ENCODE measurements at regions not wholly inside any gene's neighbourhood (a gene's known extent, or its start where the extent isn't known, plus 50 kb on each side); places are given as distances from the start of the nearest gene placed in this dataset.

DNA sequence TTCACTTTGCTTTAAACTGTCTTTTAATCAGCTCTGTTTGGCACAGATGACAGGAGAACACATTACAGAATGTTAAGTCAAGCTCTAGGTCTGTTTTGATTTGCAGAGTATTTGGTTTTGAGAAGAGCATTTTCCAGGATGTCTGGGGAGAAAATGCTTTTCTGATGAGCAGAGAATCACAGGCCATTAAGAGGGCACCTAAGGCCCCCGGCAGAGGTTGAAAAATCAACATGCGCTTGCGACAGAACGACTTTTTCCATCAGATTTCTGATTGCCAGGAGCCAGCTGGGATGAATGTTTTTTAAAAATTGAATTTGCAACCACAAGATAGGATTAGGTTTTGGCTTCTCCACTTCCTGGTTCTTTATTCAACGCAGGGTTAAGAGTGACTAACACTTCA lies 304.5 kb downstream of the JRKL start:
- Histone ChIP-seq H3K27ac (ENCODE audit: low read length) (no peak overlapping the region), H3K27me3 (ENCODE audit: low read length) (no peaks in the 10 kb centered on the region), H3K79me2 (ENCODE audit: low read length) (no peaks in the 10 kb centered on the region), H3K4me1 (ENCODE audit: low read length) (no peaks in the 10 kb centered on the region), H3K9me3 (ENCODE audit: low read length) (peaks cover 45% of the 10 kb centered on the region), H3K4me3 (ENCODE audit: low read length) (no peak overlapping the region), H3K4me2 (ENCODE audit: low read depth, low read length, poor library complexity, severe bottlenecking) (no peak overlapping the region), H3K9me2 (replicated peaks; ENCODE audit: insufficient read depth, low read length) (no peaks in the 10 kb centered on the region), H4K20me1 (ENCODE audit: insufficient read depth, low read depth, low read length) (no peaks in the 10 kb centered on the region), H3K9ac (ENCODE audit: low read length) (no peak overlapping the region), H3K36me3 (ENCODE audit: insufficient read depth, low read length) (no peaks in the 10 kb centered on the region), H2AFZ (ENCODE audit: low read length) (no peak overlapping the region)
- DNase-seq, result no peak

DNA sequence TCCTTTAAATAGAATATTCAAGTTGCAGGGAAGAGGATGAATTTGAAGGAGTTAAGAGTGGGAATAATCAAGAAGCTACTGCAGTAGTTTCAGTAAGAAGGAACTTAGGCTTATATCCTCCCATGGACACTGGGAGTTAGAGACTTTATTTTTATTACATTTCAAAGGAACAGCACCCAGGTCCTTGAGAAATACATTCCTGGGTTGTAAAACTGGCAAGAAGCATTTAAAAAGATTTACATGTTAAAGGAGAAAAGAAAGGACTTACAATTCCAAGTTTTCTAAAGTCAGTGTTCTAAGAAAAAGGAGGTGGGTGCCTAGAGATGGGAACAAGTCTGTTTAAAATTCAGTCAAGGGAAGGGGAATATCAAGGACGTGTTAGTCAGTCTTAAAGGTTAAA lies 306.9 kb downstream of the JRKL start:
- Histone ChIP-seq H3K9ac (ENCODE audit: low read length) (no peak overlapping the region), H3K9me2 (replicated peaks; ENCODE audit: insufficient read depth, low read length) (no peaks in the 10 kb centered on the region), H3K4me1 (ENCODE audit: low read length) (no peaks in the 10 kb centered on the region), H3K9me3 (ENCODE audit: low read length) (peaks cover 54% of the 10 kb centered on the region), H3K36me3 (ENCODE audit: insufficient read depth, low read length) (no peaks in the 10 kb centered on the region), H3K4me3 (ENCODE audit: low read length) (no peak overlapping the region), H3K27me3 (ENCODE audit: low read length) (no peaks in the 10 kb centered on the region), H3K4me2 (ENCODE audit: low read depth, low read length, poor library complexity, severe bottlenecking) (no peak overlapping the region), H2AFZ (ENCODE audit: low read length) (no peak overlapping the region), H3K27ac (ENCODE audit: low read length) (no peak overlapping the region), H4K20me1 (ENCODE audit: insufficient read depth, low read depth, low read length) (no peaks in the 10 kb centered on the region), H3K79me2 (ENCODE audit: low read length) (no peaks in the 10 kb centered on the region)
- DNase-seq, result no peak

DNA sequence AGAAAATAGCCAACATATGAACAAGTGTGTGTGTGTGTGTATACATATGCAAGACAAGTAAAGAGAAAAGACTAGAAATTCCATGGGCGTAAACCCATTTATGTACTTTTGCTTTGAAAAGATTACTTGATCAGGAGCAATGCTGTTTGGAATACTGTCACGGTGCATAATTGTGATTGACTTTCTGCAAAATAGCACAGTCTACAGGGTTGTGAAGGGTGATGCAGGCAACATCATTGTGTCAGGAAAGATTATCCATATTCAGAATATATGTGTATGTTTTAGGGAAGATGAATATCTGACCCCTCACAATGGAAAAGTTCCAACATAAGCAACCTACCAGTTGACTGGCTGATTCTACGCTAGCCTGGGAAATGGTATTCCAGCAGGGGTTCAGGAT lies 307.7 kb downstream of the JRKL start:
- DNase-seq, result no peak
- H3K4me2 ChIP-seq (ENCODE audit: low read depth, low read length, poor library complexity, severe bottlenecking), result no peak overlapping the region
- H3K4me3 ChIP-seq (ENCODE audit: low read length), result no peak overlapping the region
- no peaks in the 10 kb centered on the region for H3K79me2 ChIP-seq (ENCODE audit: low read length)
- H3K9me3 ChIP-seq (ENCODE audit: low read length), result peaks cover 54% of the 10 kb centered on the region
- no peaks in the 10 kb centered on the region for H3K27me3 ChIP-seq (ENCODE audit: low read length)
- no peaks in the 10 kb centered on the region for H3K36me3 ChIP-seq (ENCODE audit: insufficient read depth, low read length)
- no peak overlapping the region for H2AFZ ChIP-seq (ENCODE audit: low read length)
- H3K27ac ChIP-seq (ENCODE audit: low read length), result no peak overlapping the region
- H3K9me2 ChIP-seq (replicated peaks; ENCODE audit: insufficient read depth, low read length), result no peaks in the 10 kb centered on the region
- no peak overlapping the region for H3K9ac ChIP-seq (ENCODE audit: low read length)
- no peaks in the 10 kb centered on the region for H3K4me1 ChIP-seq (ENCODE audit: low read length)
- H4K20me1 ChIP-seq (ENCODE audit: insufficient read depth, low read depth, low read length), result no peaks in the 10 kb centered on the region

DNA sequence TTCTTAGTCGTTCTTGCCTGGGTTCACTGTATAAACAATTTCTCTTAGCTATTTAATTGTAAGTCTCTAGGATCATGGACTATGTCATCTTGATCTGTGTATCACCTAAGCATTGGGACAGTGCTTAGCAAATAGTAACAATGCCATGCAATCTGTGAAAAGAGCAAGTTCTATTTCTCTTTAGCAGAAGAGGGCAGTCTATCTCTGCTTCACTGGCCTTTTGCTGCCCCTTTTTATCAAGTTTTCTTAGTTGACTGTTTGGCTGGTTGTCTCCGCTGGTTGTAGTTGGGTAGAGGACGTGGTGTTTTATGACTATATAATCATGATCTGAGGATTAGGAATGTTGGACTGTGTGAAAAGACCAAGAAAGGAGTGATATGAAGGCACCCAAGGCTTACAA lies 315.0 kb downstream of the JRKL start:
- Histone ChIP-seq H3K79me2 (ENCODE audit: low read length) (no peaks in the 10 kb centered on the region), H3K9ac (ENCODE audit: low read length) (no peak overlapping the region), H3K4me3 (ENCODE audit: low read length) (no peak overlapping the region), H3K4me1 (ENCODE audit: low read length) (no peaks in the 10 kb centered on the region), H3K27me3 (ENCODE audit: low read length) (no peaks in the 10 kb centered on the region), H3K9me2 (replicated peaks; ENCODE audit: insufficient read depth, low read length) (no peaks in the 10 kb centered on the region), H3K36me3 (ENCODE audit: insufficient read depth, low read length) (no peaks in the 10 kb centered on the region), H3K4me2 (ENCODE audit: low read depth, low read length, poor library complexity, severe bottlenecking) (no peak overlapping the region), H3K27ac (ENCODE audit: low read length) (no peak overlapping the region), H4K20me1 (ENCODE audit: insufficient read depth, low read depth, low read length) (no peaks in the 10 kb centered on the region), H2AFZ (ENCODE audit: low read length) (no peak overlapping the region), H3K9me3 (ENCODE audit: low read length) (peaks cover 16% of the 10 kb centered on the region)
- DNase-seq, result no peak

DNA sequence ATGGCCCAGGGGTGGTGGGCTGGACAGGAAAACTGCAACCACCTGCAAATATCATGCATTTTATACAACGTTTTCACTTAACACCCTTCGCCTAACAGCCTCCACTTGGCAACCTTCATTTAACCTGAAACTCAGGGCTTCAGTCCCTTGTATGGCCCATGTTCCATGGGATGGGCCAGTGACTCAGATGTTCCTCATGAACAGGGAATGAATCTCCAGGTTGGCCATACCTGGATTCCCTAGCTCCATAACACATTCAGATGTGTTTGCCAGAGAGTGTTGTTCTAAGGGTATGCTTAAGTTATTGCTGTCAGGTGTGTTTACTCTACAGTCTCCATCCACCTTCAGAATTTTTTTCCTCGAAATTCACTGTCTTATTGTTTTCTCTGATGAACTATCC lies 316.9 kb downstream of the JRKL start:
- no peak for DNase-seq
- no peaks in the 10 kb centered on the region for H3K9me2 ChIP-seq (replicated peaks; ENCODE audit: insufficient read depth, low read length)

DNA sequence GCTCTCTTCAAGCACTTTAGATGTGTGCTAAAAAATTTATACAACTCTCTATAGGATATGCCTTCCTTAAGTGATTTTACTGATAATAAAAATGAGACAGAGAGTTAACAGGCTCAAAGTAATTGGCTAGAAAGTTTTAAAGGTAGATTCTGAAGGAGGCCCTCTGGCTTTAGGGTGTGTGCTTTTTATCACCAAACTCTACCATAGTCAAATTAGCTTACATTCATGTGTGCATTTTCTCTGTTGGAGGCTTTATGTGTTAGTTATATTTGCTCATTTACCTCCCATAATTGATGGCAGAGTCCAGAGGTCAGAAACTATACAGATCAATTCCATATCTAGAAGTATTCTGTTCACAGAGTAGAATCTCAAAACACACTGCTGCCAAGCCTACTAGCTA lies 317.5 kb downstream of the JRKL start:
- Histone ChIP-seq H3K4me3 (ENCODE audit: low read length) (no peak overlapping the region), H2AFZ (ENCODE audit: low read length) (no peak overlapping the region), H3K9me2 (replicated peaks; ENCODE audit: insufficient read depth, low read length) (no peaks in the 10 kb centered on the region), H3K9ac (ENCODE audit: low read length) (no peak overlapping the region), H4K20me1 (ENCODE audit: insufficient read depth, low read depth, low read length) (no peaks in the 10 kb centered on the region), H3K27ac (ENCODE audit: low read length) (no peak overlapping the region), H3K4me1 (ENCODE audit: low read length) (no peaks in the 10 kb centered on the region), H3K36me3 (ENCODE audit: insufficient read depth, low read length) (no peaks in the 10 kb centered on the region), H3K27me3 (ENCODE audit: low read length) (no peaks in the 10 kb centered on the region), H3K79me2 (ENCODE audit: low read length) (no peaks in the 10 kb centered on the region), H3K9me3 (ENCODE audit: low read length) (peaks cover 15% of the 10 kb centered on the region), H3K4me2 (ENCODE audit: low read depth, low read length, poor library complexity, severe bottlenecking) (no peak overlapping the region)
- DNase-seq, result no peak

More for the DNA sequence above, 316.9 kb downstream of the JRKL start:
- H4K20me1 ChIP-seq (ENCODE audit: insufficient read depth, low read depth, low read length), result no peaks in the 10 kb centered on the region
- no peaks in the 10 kb centered on the region for H3K4me1 ChIP-seq (ENCODE audit: low read length)
- no peak overlapping the region for H2AFZ ChIP-seq (ENCODE audit: low read length)
- no peaks in the 10 kb centered on the region for H3K79me2 ChIP-seq (ENCODE audit: low read length)
- no peaks in the 10 kb centered on the region for H3K36me3 ChIP-seq (ENCODE audit: insufficient read depth, low read length)
- peaks cover 12% of the 10 kb centered on the region for H3K9me3 ChIP-seq (ENCODE audit: low read length)
- no peaks in the 10 kb centered on the region for H3K27me3 ChIP-seq (ENCODE audit: low read length)
- H3K4me2 ChIP-seq (ENCODE audit: low read depth, low read length, poor library complexity, severe bottlenecking), result no peak overlapping the region
- H3K4me3 ChIP-seq (ENCODE audit: low read length), result no peak overlapping the region
- H3K9ac ChIP-seq (ENCODE audit: low read length), result no peak overlapping the region
- no peak overlapping the region for H3K27ac ChIP-seq (ENCODE audit: low read length)

DNA sequence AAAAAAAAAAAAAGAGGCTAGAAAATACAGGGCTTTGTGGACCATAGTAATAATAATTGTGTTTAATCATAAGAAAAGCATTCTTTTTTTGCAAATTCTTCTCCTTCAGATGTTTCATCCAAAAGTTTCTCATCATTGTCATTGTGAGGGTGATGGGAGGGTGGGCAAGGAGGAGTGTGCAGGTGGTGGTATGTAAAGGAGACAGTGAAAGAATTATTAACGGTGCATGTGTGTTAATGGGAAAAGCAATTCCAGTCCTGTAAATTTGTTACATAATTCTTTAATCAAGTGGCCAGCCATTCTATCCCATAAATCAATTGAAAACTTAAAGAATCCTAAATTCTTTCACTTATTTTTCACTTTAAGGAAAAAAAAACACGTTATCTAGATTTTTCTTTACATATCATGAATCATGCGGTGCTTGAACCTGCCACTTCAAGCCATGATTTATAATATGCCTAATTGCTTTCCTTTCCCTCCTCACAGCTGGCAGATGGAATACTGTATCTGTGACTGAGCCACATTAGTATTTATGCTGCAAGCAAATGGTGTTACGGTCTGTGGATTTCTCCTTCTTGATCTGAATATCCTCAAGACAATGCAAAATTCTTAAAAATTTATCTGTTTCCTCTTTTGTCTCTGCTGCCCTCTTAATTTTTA lies 318.5 kb downstream of the JRKL start:
- no peaks in the 10 kb centered on the region for H4K20me1 ChIP-seq (ENCODE audit: insufficient read depth, low read depth, low read length)
- no peak overlapping the region for H3K4me2 ChIP-seq (ENCODE audit: low read depth, low read length, poor library complexity, severe bottlenecking)
- no peak overlapping the region for H3K9ac ChIP-seq (ENCODE audit: low read length)
- no peaks in the 10 kb centered on the region for H3K4me1 ChIP-seq (ENCODE audit: low read length)
- no peak overlapping the region for H3K4me3 ChIP-seq (ENCODE audit: low read length)
- no peaks in the 10 kb centered on the region for H3K36me3 ChIP-seq (ENCODE audit: insufficient read depth, low read length)
- peaks cover 15% of the 10 kb centered on the region for H3K9me3 ChIP-seq (ENCODE audit: low read length)
- H3K79me2 ChIP-seq (ENCODE audit: low read length), result no peaks in the 10 kb centered on the region
- no peak for DNase-seq
- H2AFZ ChIP-seq (ENCODE audit: low read length), result no peak overlapping the region
- no peaks in the 10 kb centered on the region for H3K27me3 ChIP-seq (ENCODE audit: low read length)
- no peak overlapping the region for H3K27ac ChIP-seq (ENCODE audit: low read length)
- no peaks in the 10 kb centered on the region for H3K9me2 ChIP-seq (replicated peaks; ENCODE audit: insufficient read depth, low read length)

DNA sequence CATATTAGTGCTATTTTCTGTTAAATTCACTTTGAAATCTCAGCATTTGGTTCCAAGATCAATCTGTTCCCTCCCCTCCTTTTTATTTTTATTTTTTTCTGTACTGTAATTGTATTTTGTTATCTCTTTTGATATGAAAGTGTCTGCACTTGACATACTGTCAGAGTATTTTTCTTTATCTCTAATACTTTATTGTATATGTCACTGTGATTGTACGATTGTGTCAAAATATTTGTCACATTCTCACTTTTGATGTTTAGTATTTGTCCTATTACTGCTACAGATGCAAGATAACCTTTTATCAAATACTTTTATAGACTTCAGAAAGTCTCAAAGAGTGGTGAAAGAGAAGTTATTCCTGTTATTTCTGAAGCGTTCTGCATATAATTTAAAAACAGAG lies 323.5 kb downstream of the JRKL start:
- Histone ChIP-seq H4K20me1 (ENCODE audit: insufficient read depth, low read depth, low read length) (no peaks in the 10 kb centered on the region), H3K9ac (ENCODE audit: low read length) (no peak overlapping the region), H3K4me1 (ENCODE audit: low read length) (no peaks in the 10 kb centered on the region), H3K27ac (ENCODE audit: low read length) (no peak overlapping the region), H3K4me2 (ENCODE audit: low read depth, low read length, poor library complexity, severe bottlenecking) (no peak overlapping the region), H3K9me2 (replicated peaks; ENCODE audit: insufficient read depth, low read length) (0 out of 2 replicates have a peak, but pooled peaks cover under 1% of the 10 kb centered on the region), H3K4me3 (ENCODE audit: low read length) (no peak overlapping the region), H2AFZ (ENCODE audit: low read length) (no peak overlapping the region), H3K36me3 (ENCODE audit: insufficient read depth, low read length) (no peaks in the 10 kb centered on the region), H3K9me3 (ENCODE audit: low read length) (peaks cover 16% of the 10 kb centered on the region; the same call in 1 of the 2 replicates), H3K27me3 (ENCODE audit: low read length) (no peaks in the 10 kb centered on the region), H3K79me2 (ENCODE audit: low read length) (no peaks in the 10 kb centered on the region)
- no peak for DNase-seq
